Right renal pelvis (tissue), 4 donors: ENCODE measurements at regions not wholly inside any gene's neighbourhood (a gene's known extent, or its start where the extent isn't known, plus 50 kb on each side); places are given as distances from the start of the nearest gene placed in this dataset.

Experiments used
- DNase-seq, 4 donors: peaks; one replicate each; pipeline ENCODE4 v3.0.0-alpha.2; 2013; ENCODE audit warnings: low read depth in 4 of 4, low spot score in 3 of 4, missing footprints in 1 of 4

GRCh38 chr9:69955536-69956355, 87.9 kb upstream of the MAMDC2 start:
- peak in 1 of 4 donors; percentile 12 for DNase-seq

GRCh38 chr9:69961843-69962242, 81.8 kb upstream of the MAMDC2 start:
- no peak for DNase-seq

GRCh38 chr9:69963803-69964202, 79.8 kb upstream of the MAMDC2 start:
- no peak for DNase-seq

GRCh38 chr9:69964446-69964845, 79.2 kb upstream of the MAMDC2 start:
- no peak for DNase-seq

- no peak for DNase-seq
Observed at GRCh38 chr9:69965416-69966145, 78.1 kb upstream of the MAMDC2 start.

GRCh38 chr9:69967344-69967743, 76.3 kb upstream of the MAMDC2 start:
- DNase-seq: no peak

- no peak for DNase-seq
Observed at GRCh38 chr9:69970001-69970533, 73.6 kb upstream of the MAMDC2 start.

GRCh38 chr9:69971643-69972449, 71.8 kb upstream of the MAMDC2 start:
- peak in 3 of 4 donors; percentile 25 to 34 (median 28) for DNase-seq

GRCh38 chr9:69975681-69976080, 68.0 kb upstream of the MAMDC2 start:
- DNase-seq: no peak

- DNase-seq: no peak
Observed at GRCh38 chr9:69976152-69976551, 67.5 kb upstream of the MAMDC2 start.

- no peak for DNase-seq
Observed at GRCh38 chr9:69980041-69980440, 63.6 kb upstream of the MAMDC2 start.

GRCh38 chr9:69980591-69980990, 63.1 kb upstream of the MAMDC2 start:
- no peak for DNase-seq

- peak in 1 of 4 donors; percentile 2 for DNase-seq
Observed at GRCh38 chr9:69981686-69982445, 61.8 kb upstream of the MAMDC2 start.

- no peak for DNase-seq
Observed at GRCh38 chr9:69984831-69985230, 58.8 kb upstream of the MAMDC2 start.

GRCh38 chr9:69985971-69986370, 57.7 kb upstream of the MAMDC2 start:
- no peak for DNase-seq

GRCh38 chr9:69986970-69987369, 56.7 kb upstream of the MAMDC2 start:
- DNase-seq: no peak

- DNase-seq: no peak
Observed at GRCh38 chr9:69987457-69987856, 56.2 kb upstream of the MAMDC2 start.

GRCh38 chr9:69993110-69993509, 50.5 kb upstream of the MAMDC2 start:
- no peak for DNase-seq
